PFSK-1 (cell line): ENCODE measurements at regions not wholly inside any gene's neighbourhood (a gene's known extent, or its start where the extent isn't known, plus 50 kb on each side); places are given as distances from the start of the nearest gene placed in this dataset.

Experiments
- POLR2AphosphoS5 ChIP-seq: IDR thresholded peaks from 2 replicates; pipeline ENCODE4 v1.6.1; 2012; ENCODE audit warnings: low read depth, mild to moderate bottlenecking, control low read depth, low read length, moderate library complexity
- SIN3A ChIP-seq: IDR thresholded peaks from 2 replicates; pipeline ENCODE4 v1.6.1; 2012; ENCODE audit warnings: mild to moderate bottlenecking, low read length, moderate library complexity, borderline replicate concordance; ENCODE audit not compliant: insufficient read depth
- TF ChIP-seq, protein P1 (sequence below), 2 experiments: IDR thresholded peaks; 2 replicates each; pipeline versions ENCODE4 v1.6.1 to v1.8.0; 2011 to 2012; ENCODE audit warnings: low read depth in 2 of 2, low read length in 2 of 2, control low read depth in 1 of 2, inconsistent platforms in 1 of 2, mild to moderate bottlenecking in 1 of 2, moderate library complexity in 1 of 2; ENCODE audit not compliant: insufficient read depth in 1 of 2

DNA sequence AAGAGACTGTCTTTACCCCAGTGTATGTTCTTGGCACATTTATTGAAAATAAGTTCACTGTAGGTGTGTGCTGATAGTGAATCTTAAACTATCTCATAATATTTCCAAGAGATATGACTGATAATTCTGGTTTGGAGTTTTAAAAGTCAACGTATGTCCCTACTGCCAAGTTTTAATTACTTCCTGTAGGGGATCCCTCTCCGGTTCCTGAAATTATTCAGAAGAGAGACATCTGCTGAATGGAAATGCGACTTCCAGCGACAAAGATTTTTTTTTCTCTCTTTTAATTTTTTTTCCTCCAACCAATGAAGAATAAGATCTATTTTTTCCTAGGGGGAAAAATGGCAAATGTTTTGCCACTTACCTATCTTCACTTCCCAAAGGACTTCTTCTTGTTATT lies 498.9 kb upstream of the TGFBR2 start:
- TF ChIP-seq, protein P1, sequence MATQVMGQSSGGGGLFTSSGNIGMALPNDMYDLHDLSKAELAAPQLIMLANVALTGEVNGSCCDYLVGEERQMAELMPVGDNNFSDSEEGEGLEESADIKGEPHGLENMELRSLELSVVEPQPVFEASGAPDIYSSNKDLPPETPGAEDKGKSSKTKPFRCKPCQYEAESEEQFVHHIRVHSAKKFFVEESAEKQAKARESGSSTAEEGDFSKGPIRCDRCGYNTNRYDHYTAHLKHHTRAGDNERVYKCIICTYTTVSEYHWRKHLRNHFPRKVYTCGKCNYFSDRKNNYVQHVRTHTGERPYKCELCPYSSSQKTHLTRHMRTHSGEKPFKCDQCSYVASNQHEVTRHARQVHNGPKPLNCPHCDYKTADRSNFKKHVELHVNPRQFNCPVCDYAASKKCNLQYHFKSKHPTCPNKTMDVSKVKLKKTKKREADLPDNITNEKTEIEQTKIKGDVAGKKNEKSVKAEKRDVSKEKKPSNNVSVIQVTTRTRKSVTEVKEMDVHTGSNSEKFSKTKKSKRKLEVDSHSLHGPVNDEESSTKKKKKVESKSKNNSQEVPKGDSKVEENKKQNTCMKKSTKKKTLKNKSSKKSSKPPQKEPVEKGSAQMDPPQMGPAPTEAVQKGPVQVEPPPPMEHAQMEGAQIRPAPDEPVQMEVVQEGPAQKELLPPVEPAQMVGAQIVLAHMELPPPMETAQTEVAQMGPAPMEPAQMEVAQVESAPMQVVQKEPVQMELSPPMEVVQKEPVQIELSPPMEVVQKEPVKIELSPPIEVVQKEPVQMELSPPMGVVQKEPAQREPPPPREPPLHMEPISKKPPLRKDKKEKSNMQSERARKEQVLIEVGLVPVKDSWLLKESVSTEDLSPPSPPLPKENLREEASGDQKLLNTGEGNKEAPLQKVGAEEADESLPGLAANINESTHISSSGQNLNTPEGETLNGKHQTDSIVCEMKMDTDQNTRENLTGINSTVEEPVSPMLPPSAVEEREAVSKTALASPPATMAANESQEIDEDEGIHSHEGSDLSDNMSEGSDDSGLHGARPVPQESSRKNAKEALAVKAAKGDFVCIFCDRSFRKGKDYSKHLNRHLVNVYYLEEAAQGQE (IDR thresholded peaks at IDR 0.05; ENCODE audit: insufficient read depth in 1 of 2, low read depth in 2 of 2, low read length in 2 of 2), result no peak
- TF ChIP-seq SIN3A (no peak), POLR2AphosphoS5 (no peak)
